ENCODE measurements at regions not wholly inside any gene's neighbourhood (a gene's known extent, or its start where the extent isn't known, plus 50 kb on each side); places are given as distances from the start of the nearest gene placed in this dataset.

GRCh38 chr1:83639785-83640184, 359.1 kb downstream of the TTLL7 start:
- no peaks in the 10 kb centered on the region for H3K36me3 Mint-ChIP-seq (ENCODE audit: low read depth)
- H3K4me1 Mint-ChIP-seq (ENCODE audit: low read depth): peaks cover 8% of the 10 kb centered on the region
- H3K9me3 Mint-ChIP-seq: no peaks in the 10 kb centered on the region
- no peak overlapping the region for H3K27ac Mint-ChIP-seq
- no peak overlapping the region for H3K4me3 Mint-ChIP-seq
- H3K27me3 Mint-ChIP-seq (ENCODE audit: low read depth): no peaks in the 10 kb centered on the region
- no peak for DNase-seq (ENCODE audit: low spot score)

DNA sequence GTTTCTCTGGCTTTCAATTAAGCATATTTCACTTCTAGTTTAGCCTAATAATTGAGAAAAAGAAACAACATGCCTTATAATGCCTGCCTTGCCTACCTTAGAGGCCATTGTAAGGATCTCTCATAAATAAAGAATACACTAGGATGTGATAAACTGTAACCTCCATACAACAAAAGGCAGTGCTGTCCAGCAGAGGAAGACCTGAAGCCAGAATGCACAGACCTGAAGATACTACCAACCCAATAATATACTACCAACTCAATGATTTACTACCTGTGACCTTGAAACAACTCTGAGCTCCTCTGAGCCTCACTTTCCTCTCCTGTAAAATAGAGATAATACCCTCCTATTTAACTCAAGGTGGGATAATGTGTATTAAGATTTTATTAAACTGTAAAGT, 361.3 kb downstream of the TTLL7 start:
- Mint-ChIP-seq H3K36me3 (ENCODE audit: low read depth) (no peaks in the 10 kb centered on the region), H3K27ac (no peak overlapping the region), H3K4me1 (ENCODE audit: low read depth) (peaks cover 8% of the 10 kb centered on the region), H3K4me3 (no peak overlapping the region), H3K27me3 (ENCODE audit: low read depth) (no peaks in the 10 kb centered on the region), H3K9me3 (no peaks in the 10 kb centered on the region)
- no peak for DNase-seq (ENCODE audit: low spot score)

DNA sequence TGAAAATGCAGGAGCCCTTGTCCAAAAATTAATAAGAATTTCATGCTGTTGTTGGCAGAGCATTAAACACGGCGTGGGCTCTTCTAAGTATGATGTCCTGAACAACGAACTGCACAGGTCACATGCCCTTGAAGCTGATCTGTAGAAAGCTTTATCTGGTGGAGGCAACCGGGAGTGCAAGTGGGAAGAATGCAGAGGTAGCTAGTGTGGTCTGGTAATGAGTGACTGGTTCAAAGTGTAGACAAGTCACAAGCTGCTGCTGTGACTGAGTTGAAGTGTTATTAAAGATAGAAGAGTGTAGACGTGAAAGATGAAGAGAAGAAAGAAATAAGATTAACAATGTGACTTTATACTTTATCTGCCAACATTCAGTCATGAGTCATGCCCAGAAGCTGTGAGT, 361.9 kb downstream of the TTLL7 start:
- Mint-ChIP-seq H3K27ac (no peak overlapping the region), H3K4me1 (ENCODE audit: low read depth) (peaks cover 8% of the 10 kb centered on the region), H3K27me3 (ENCODE audit: low read depth) (no peaks in the 10 kb centered on the region), H3K9me3 (no peaks in the 10 kb centered on the region), H3K4me3 (no peak overlapping the region), H3K36me3 (ENCODE audit: low read depth) (no peaks in the 10 kb centered on the region)
- DNase-seq (ENCODE audit: low spot score): no peak

DNA sequence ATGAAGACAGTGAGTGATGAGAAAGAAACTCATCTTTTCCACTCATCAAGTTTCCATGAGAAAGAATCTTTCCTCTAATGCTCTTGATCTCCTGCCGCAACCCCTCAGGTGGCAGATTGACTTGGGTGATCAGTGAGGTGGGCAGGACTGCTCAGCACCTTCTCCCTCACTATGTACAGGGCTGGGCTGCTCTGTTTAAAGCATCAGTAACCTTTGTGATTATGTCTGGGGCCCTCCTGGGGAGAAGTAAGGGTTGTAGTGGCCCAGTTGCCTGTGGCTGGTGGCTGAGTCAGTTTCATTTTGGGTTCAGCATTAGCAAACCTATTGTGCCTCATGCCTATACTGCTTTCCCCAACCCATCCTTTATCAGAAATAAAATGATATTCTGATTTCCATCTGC, 366.0 kb downstream of the TTLL7 start:
- Mint-ChIP-seq H3K27ac (no peak overlapping the region), H3K4me1 (ENCODE audit: low read depth) (no peaks in the 10 kb centered on the region), H3K9me3 (no peaks in the 10 kb centered on the region), H3K27me3 (ENCODE audit: low read depth) (no peaks in the 10 kb centered on the region), H3K4me3 (no peak overlapping the region), H3K36me3 (ENCODE audit: low read depth) (no peaks in the 10 kb centered on the region)
- no peak for DNase-seq (ENCODE audit: low spot score)

GRCh38 chr1:83631851-83632250, 367.1 kb downstream of the TTLL7 start:
- no peaks in the 10 kb centered on the region for H3K36me3 Mint-ChIP-seq (ENCODE audit: low read depth)
- H3K4me1 Mint-ChIP-seq (ENCODE audit: low read depth): no peaks in the 10 kb centered on the region
- no peak for DNase-seq (ENCODE audit: low spot score)
- H3K9me3 Mint-ChIP-seq: no peaks in the 10 kb centered on the region
- H3K27ac Mint-ChIP-seq: no peak overlapping the region
- no peaks in the 10 kb centered on the region for H3K27me3 Mint-ChIP-seq (ENCODE audit: low read depth)
- H3K4me3 Mint-ChIP-seq: no peak overlapping the region

DNA sequence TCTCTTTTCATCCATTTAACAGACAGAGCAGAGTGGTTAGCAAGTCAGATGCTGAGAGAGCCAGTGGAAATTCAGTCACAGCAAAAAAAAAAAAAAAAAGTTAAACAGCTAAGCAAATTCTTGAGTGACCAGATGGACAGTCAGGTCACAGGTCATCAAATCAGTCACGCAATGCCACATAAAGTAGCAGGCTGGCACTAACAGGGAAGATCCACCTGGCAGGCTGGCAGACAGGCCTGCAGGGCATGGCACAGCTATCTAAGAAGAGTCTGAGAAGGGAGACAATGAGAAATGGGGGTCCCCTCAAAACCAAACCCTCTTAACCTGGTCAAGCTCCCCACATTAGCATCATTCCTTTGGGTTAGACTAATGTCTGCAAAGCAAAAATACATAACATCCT, 371.9 kb downstream of the TTLL7 start:
- Mint-ChIP-seq H3K4me1 (ENCODE audit: low read depth) (no peaks in the 10 kb centered on the region), H3K36me3 (ENCODE audit: low read depth) (no peaks in the 10 kb centered on the region), H3K27me3 (ENCODE audit: low read depth) (no peaks in the 10 kb centered on the region), H3K27ac (no peak overlapping the region), H3K9me3 (no peaks in the 10 kb centered on the region), H3K4me3 (no peak overlapping the region)
- DNase-seq (ENCODE audit: low spot score): no peak

DNA sequence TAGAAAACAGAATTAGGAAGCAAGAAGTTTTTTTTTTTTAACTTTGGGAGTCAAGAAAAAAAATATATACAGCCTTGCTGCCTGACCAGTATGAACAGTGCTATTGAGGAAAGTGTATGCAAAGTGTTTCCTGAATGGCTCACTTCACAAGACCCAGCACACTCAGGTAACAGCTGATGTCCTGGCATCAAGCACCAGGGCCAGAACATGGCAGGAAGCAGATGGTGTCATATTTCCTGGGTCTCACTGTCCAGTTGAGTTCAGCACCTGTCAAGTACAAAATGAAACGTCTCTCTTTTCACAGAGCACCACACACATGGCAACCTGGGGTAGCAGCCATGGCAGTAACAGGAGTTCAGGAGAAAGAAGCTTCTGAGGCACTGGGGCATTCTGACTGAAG, 372.3 kb downstream of the TTLL7 start:
- Mint-ChIP-seq H3K4me3 (no peak overlapping the region), H3K36me3 (ENCODE audit: low read depth) (no peaks in the 10 kb centered on the region), H3K27ac (no peak overlapping the region)

DNA sequence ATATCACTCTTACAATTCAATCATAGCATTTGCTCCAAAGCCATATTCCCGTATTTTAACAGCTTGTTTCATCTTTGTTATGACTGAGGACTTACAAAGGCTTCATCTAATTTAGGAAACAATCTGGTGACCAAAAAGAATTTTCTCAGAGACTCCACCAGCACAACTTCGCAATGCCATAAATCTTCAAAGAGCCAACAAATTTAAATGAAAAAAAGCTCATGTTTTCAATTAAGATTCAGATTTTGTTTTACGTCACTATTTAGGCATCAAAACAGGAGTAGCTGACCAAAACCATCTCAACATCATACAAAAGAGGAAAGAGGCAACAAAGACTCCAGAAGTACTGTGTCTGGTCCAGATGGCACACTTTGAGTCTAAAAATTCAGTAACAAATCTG, 373.3 kb downstream of the TTLL7 start:
- no peaks in the 10 kb centered on the region for H3K9me3 Mint-ChIP-seq
- no peak for DNase-seq (ENCODE audit: low spot score)
- no peaks in the 10 kb centered on the region for H3K36me3 Mint-ChIP-seq (ENCODE audit: low read depth)
- no peaks in the 10 kb centered on the region for H3K27me3 Mint-ChIP-seq (ENCODE audit: low read depth)
- H3K27ac Mint-ChIP-seq: no peak overlapping the region
- H3K4me3 Mint-ChIP-seq: no peak overlapping the region
- no peaks in the 10 kb centered on the region for H3K4me1 Mint-ChIP-seq (ENCODE audit: low read depth)

More for the DNA sequence above, 372.3 kb downstream of the TTLL7 start:
- Mint-ChIP-seq H3K4me1 (ENCODE audit: low read depth) (no peaks in the 10 kb centered on the region), H3K27me3 (ENCODE audit: low read depth) (no peaks in the 10 kb centered on the region), H3K9me3 (no peaks in the 10 kb centered on the region)
- no peak for DNase-seq (ENCODE audit: low spot score)

DNA sequence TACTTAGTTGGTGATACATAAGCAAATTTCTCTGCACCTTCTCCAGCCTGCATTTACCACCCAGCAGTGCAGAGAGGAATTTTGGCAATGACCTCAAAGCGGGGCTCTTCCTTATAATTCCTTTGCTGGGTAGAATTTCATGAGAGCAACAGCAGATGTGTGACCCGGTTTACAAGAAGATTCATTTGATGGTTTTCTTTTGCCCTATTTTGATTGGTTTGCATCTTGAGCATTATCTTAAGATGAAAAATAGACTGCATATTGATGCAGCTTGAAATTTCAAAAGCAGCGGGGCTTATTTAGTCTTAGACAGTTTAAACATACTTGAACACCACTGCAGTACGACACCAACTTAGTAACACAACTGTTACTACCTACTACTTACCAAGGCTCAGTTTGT, 378.9 kb downstream of the TTLL7 start:
- Mint-ChIP-seq H3K4me3 (no peak overlapping the region), H3K36me3 (ENCODE audit: low read depth) (no peaks in the 10 kb centered on the region), H3K4me1 (ENCODE audit: low read depth) (no peaks in the 10 kb centered on the region), H3K27ac (no peak overlapping the region), H3K27me3 (ENCODE audit: low read depth) (no peaks in the 10 kb centered on the region), H3K9me3 (no peaks in the 10 kb centered on the region)
- DNase-seq (ENCODE audit: low spot score): no peak

DNA sequence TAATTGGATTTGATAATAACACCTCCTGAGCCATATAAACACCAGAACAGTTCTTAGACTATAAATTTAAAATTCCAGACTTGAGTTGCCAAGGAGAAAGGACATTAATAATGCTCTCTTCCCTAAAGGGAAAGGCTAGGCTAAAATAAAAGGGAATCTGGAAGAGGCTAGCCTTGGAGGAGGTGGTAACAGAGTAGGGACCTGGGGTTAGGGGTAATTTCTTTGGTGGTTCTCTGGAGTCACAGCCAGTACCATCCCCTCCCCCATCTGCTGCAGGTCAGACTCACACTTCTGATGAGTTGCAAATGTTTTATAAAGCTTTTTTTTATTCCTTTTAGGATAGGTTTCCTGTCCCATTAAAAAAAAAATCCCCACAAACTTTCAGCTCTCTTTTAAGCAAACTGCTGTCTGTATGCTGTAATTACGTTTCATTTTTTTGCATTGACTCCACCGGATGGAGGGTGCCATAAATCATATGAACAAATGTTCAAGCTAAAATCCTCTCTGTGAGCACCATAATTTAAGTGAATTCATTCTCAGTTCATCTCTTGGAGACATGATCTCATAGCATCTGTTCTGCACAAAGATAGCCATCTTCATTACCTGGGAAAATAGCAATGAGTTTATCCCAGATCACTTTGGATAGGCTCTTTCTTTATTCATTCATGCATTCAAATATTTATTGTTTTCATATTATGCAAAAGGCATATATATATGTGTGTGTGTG, 379.6 kb downstream of the TTLL7 start:
- no peaks in the 10 kb centered on the region for H3K36me3 Mint-ChIP-seq (ENCODE audit: low read depth)
- H3K27ac Mint-ChIP-seq: no peak overlapping the region
- no peaks in the 10 kb centered on the region for H3K9me3 Mint-ChIP-seq
- H3K27me3 Mint-ChIP-seq (ENCODE audit: low read depth): no peaks in the 10 kb centered on the region
- no peak overlapping the region for H3K4me3 Mint-ChIP-seq
- no peak for DNase-seq (ENCODE audit: low spot score)
- no peaks in the 10 kb centered on the region for H3K4me1 Mint-ChIP-seq (ENCODE audit: low read depth)

- H3K9me3 Mint-ChIP-seq: no peaks in the 10 kb centered on the region
- H3K4me1 Mint-ChIP-seq (ENCODE audit: low read depth): no peaks in the 10 kb centered on the region
- no peak for DNase-seq (ENCODE audit: low spot score)
- H3K4me3 Mint-ChIP-seq: no peak overlapping the region
- H3K36me3 Mint-ChIP-seq (ENCODE audit: low read depth): no peaks in the 10 kb centered on the region
- H3K27ac Mint-ChIP-seq: no peak overlapping the region
- no peaks in the 10 kb centered on the region for H3K27me3 Mint-ChIP-seq (ENCODE audit: low read depth)
Measured at GRCh38 chr1:83617883-83618282, 381.0 kb downstream of the TTLL7 start.

- Mint-ChIP-seq H3K4me1 (ENCODE audit: low read depth) (no peaks in the 10 kb centered on the region), H3K27ac (no peak overlapping the region), H3K4me3 (no peak overlapping the region), H3K27me3 (ENCODE audit: low read depth) (no peaks in the 10 kb centered on the region), H3K36me3 (ENCODE audit: low read depth) (no peaks in the 10 kb centered on the region), H3K9me3 (no peaks in the 10 kb centered on the region)
- no peak for DNase-seq (ENCODE audit: low spot score)
Measured at GRCh38 chr1:83615370-83615769, 383.6 kb downstream of the TTLL7 start.

GRCh38 chr1:83606416-83606955, 392.4 kb downstream of the TTLL7 start:
- Mint-ChIP-seq H3K9me3 (peaks cover 1% of the 10 kb centered on the region), H3K27ac (no peak overlapping the region), H3K36me3 (ENCODE audit: low read depth) (no peaks in the 10 kb centered on the region), H3K27me3 (ENCODE audit: low read depth) (no peaks in the 10 kb centered on the region), H3K4me3 (no peak overlapping the region), H3K4me1 (ENCODE audit: low read depth) (no peaks in the 10 kb centered on the region)
- no peak for DNase-seq (ENCODE audit: low spot score)

DNA sequence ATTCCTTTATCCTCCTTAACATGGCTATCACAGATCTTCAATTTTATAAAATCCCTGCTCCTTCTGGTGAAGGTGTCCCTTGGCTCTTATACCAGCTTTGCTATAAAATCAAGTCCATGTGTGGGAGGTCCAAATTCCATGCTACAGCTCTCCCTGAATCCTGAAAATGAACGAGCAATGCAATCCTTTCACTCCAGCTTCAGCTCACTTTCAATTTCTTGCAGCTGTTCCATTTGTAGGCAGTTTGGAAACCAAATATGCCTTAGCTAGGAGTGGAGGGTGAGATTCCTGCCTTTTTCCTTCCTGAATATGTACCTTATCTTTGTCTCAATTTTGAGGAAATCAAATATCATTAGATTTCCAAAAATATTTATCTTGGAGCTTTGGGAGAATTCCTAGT, 402.6 kb downstream of the TTLL7 start:
- no peaks in the 10 kb centered on the region for H3K36me3 Mint-ChIP-seq (ENCODE audit: low read depth)
- no peak overlapping the region for H3K4me3 Mint-ChIP-seq
- no peak overlapping the region for H3K27ac Mint-ChIP-seq
- H3K4me1 Mint-ChIP-seq (ENCODE audit: low read depth): peaks cover 2% of the 10 kb centered on the region
- DNase-seq (ENCODE audit: low spot score): no peak
- peaks cover 19% of the 10 kb centered on the region for H3K9me3 Mint-ChIP-seq
- H3K27me3 Mint-ChIP-seq (ENCODE audit: low read depth): no peaks in the 10 kb centered on the region

DNA sequence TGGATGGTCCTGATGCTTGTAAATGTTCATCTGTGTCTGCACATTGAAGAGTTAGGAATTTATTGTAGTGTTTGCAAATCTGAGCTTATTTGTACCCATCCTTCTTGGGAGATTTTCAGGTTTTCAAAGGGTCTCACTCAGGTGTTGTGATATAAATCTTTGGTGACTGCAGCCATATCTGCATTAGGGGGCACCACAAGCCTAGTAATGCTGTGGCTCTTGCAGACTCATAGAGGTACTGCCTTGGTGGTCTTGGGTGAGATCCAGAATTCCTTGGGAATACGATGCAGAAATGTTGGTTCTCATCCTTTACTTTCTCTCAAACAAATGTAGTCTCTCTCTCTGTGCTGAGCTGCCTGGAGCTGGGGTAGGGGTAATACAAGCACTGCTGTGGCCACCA, 405.9 kb downstream of the TTLL7 start:
- Mint-ChIP-seq H3K4me1 (ENCODE audit: low read depth) (peaks cover 2% of the 10 kb centered on the region), H3K27ac (no peak overlapping the region), H3K9me3 (no peaks in the 10 kb centered on the region), H3K4me3 (no peak overlapping the region), H3K27me3 (ENCODE audit: low read depth) (no peaks in the 10 kb centered on the region), H3K36me3 (ENCODE audit: low read depth) (no peaks in the 10 kb centered on the region)
- no peak for DNase-seq (ENCODE audit: low spot score)

All from T-helper 2 cell treated with Interferon-gamma antibody and Interleukin-4, amounts not matched to agents 5 μg/mL and 100 μg/mL, for 36 hours (primary cell).